ENCODE measurements at regions not wholly inside any gene's neighbourhood (a gene's known extent, or its start where the extent isn't known, plus 50 kb on each side); places are given as distances from the start of the nearest gene placed in this dataset.
A peak's percentile ranks its signal among the peaks of the same experiment; 100 is the strongest.
"Not testable (repeated sequence)": the region's sequence is repeated elsewhere in the genome, so short reads cannot be mapped to it uniquely, and the experiment has no call there.

- Histone ChIP-seq H3K27ac (ENCODE audit: low read depth in 1 of 2, low read length in 2 of 2) (no peak overlapping the region), H3K4me3 (ENCODE audit: low read length) (no peak overlapping the region), H3K9me3 (ENCODE audit: control insufficient read depth in 1 of 2, insufficient read depth in 1 of 2, low read length in 2 of 2) (peaks cover 0 to 3% of the 10 kb centered on the region in 2 experiments), H3K36me3 (ENCODE audit: insufficient read depth, low read length) (no peaks in the 10 kb centered on the region), H3K27me3 (ENCODE audit: control insufficient read depth in 1 of 2, insufficient read depth in 2 of 2, low read length in 2 of 2) (no peaks in the 10 kb centered on the region), H3K4me1 (ENCODE audit: insufficient read depth, low read length) (no peaks in the 10 kb centered on the region)
- no peak overlapping the region for H3K4me3 Mint-ChIP-seq
- no peaks in the 10 kb centered on the region for H3K36me3 Mint-ChIP-seq (ENCODE audit: low read depth)
- no peak for ATAC-seq (ENCODE audit: poor library complexity)
- DNase-seq = no peak
- TF ChIP-seq CTCF (IDR thresholded peaks at IDR 0.05) = no peak
- ChIA-PET CTCF (no interaction called here), POLR2A (no interaction called here)
- no peak overlapping the region for H3K27ac Mint-ChIP-seq
- H3K4me1 Mint-ChIP-seq (ENCODE audit: low read depth) = no peaks in the 10 kb centered on the region
- intact Hi-C loops (cut with DNase I, micrococcal nuclease) = no loop called here
- H3K27me3 Mint-ChIP-seq = no peaks in the 10 kb centered on the region
- H3K9me3 Mint-ChIP-seq = peaks cover 12% of the 10 kb centered on the region
Measured at GRCh38 chr12:38424436-38424835, 107.9 kb downstream of the ALG10B start.

GRCh38 chr12:38427442-38427841, 110.9 kb downstream of the ALG10B start:
- H3K27me3 ChIP-seq (ENCODE audit: control insufficient read depth in 1 of 2, insufficient read depth in 2 of 2, low read length in 2 of 2) = no peaks in the 10 kb centered on the region
- intact Hi-C loops (cut with DNase I, micrococcal nuclease) = no loop called here
- no peak overlapping the region for H3K27ac ChIP-seq (ENCODE audit: low read depth in 1 of 2, low read length in 2 of 2)
- Mint-ChIP-seq H3K4me1 (ENCODE audit: low read depth) (no peaks in the 10 kb centered on the region), H3K4me3 (no peak overlapping the region), H3K27me3 (no peaks in the 10 kb centered on the region), H3K9me3 (peaks cover 8% of the 10 kb centered on the region), H3K36me3 (ENCODE audit: low read depth) (no peaks in the 10 kb centered on the region), H3K27ac (no peak overlapping the region)
- ChIA-PET CTCF (no interaction called here), POLR2A (no interaction called here)
- no peak overlapping the region for H3K4me3 ChIP-seq (ENCODE audit: low read length)
- no peak for TF ChIP-seq CTCF (IDR thresholded peaks at IDR 0.05)
- ATAC-seq (ENCODE audit: poor library complexity) (no peak), DNase-seq (no peak)
- no peaks in the 10 kb centered on the region for H3K36me3 ChIP-seq (ENCODE audit: insufficient read depth, low read length)
- H3K4me1 ChIP-seq (ENCODE audit: insufficient read depth, low read length) = no peaks in the 10 kb centered on the region
- H3K9me3 ChIP-seq (ENCODE audit: control insufficient read depth in 1 of 2, insufficient read depth in 1 of 2, low read length in 2 of 2) = peaks cover 0 to 3% of the 10 kb centered on the region in 2 experiments

GRCh38 chr12:38431921-38432320, 115.3 kb downstream of the ALG10B start:
- Mint-ChIP-seq H3K9me3 (peaks cover 8% of the 10 kb centered on the region), H3K27ac (no peak overlapping the region), H3K27me3 (no peaks in the 10 kb centered on the region), H3K36me3 (ENCODE audit: low read depth) (no peaks in the 10 kb centered on the region), H3K4me3 (no peak overlapping the region), H3K4me1 (ENCODE audit: low read depth) (no peaks in the 10 kb centered on the region)
- intact Hi-C loops (cut with DNase I, micrococcal nuclease) = no loop called here
- Histone ChIP-seq H3K36me3 (ENCODE audit: insufficient read depth, low read length) (no peaks in the 10 kb centered on the region), H3K4me3 (ENCODE audit: low read length) (no peak overlapping the region), H3K4me1 (ENCODE audit: insufficient read depth, low read length) (no peaks in the 10 kb centered on the region), H3K27me3 (ENCODE audit: control insufficient read depth in 1 of 2, insufficient read depth in 2 of 2, low read length in 2 of 2) (no peaks in the 10 kb centered on the region), H3K9me3 (ENCODE audit: control insufficient read depth in 1 of 2, insufficient read depth in 1 of 2, low read length in 2 of 2) (no peaks in the 10 kb centered on the region), H3K27ac (ENCODE audit: low read depth in 1 of 2, low read length in 2 of 2) (no peak overlapping the region)
- no peak for TF ChIP-seq CTCF (IDR thresholded peaks at IDR 0.05)
- ATAC-seq (ENCODE audit: poor library complexity) = no peak
- no peak for DNase-seq
- POLR2A ChIA-PET = no interaction called here
- CTCF ChIA-PET = no interaction called here

- H3K36me3 ChIP-seq (ENCODE audit: insufficient read depth, low read length); CTCF ChIA-PET; H3K27me3 Mint-ChIP-seq; H3K27me3 ChIP-seq (ENCODE audit: control insufficient read depth in 1 of 2, insufficient read depth in 2 of 2, low read length in 2 of 2); intact Hi-C loops (cut with DNase I, micrococcal nuclease); H3K36me3 Mint-ChIP-seq (ENCODE audit: low read depth); H3K27ac Mint-ChIP-seq; H3K4me1 Mint-ChIP-seq (ENCODE audit: low read depth); H3K4me1 ChIP-seq (ENCODE audit: insufficient read depth, low read length); H3K9me3 Mint-ChIP-seq; H3K4me3 Mint-ChIP-seq; ATAC-seq (ENCODE audit: poor library complexity); POLR2A ChIA-PET; H3K27ac ChIP-seq (ENCODE audit: low read depth in 1 of 2, low read length in 2 of 2); H3K4me3 ChIP-seq (ENCODE audit: low read length): not testable (repeated sequence)
- peak in 1 of 14 experiments; percentile 4 for DNase-seq
- H3K9me3 ChIP-seq (ENCODE audit: control insufficient read depth in 1 of 2, insufficient read depth in 1 of 2, low read length in 2 of 2) = peaks cover 0 to 13% of the 10 kb centered on the region in 2 experiments
Measured at GRCh38 chr12:38441871-38442281, 125.3 kb downstream of the ALG10B start.

All from CD4-positive, alpha-beta T cell (primary cell).